NCI-H510A treated with DMSO at 0.1 percent for 48 hours (cell line): ENCODE measurements at regions not wholly inside any gene's neighbourhood (a gene's known extent, or its start where the extent isn't known, plus 50 kb on each side); places are given as distances from the start of the nearest gene placed in this dataset.
"Not testable (repeated sequence)": the region's sequence is repeated elsewhere in the genome, so short reads cannot be mapped to it uniquely, and the experiment has no call there.

Experiments used
- DNase-seq: peaks from one replicate; lab custom pipeline; 2025; lab: John Stamatoyannopoulos, UW

- DNase-seq = no peak
Observed at GRCh38 chr5:17690473-17690872, 56.2 kb downstream of the TAF11L14 start.

- no peak for DNase-seq
Observed at GRCh38 chr5:17691762-17692161, 57.5 kb downstream of the TAF11L14 start.

- DNase-seq = no peak
Observed at GRCh38 chr5:17694371-17694770, 60.1 kb downstream of the TAF11L14 start.

- no peak for DNase-seq
Observed at GRCh38 chr5:17694914-17695313, 60.7 kb downstream of the TAF11L14 start.

GRCh38 chr5:17696627-17697026 is 62.4 kb downstream of the TAF11L14 start:
- no peak for DNase-seq

GRCh38 chr5:17697671-17698070 is 63.4 kb downstream of the TAF11L14 start:
- DNase-seq = no peak

- DNase-seq = no peak
Observed at GRCh38 chr5:17709011-17709710, 74.9 kb downstream of the TAF11L14 start.

GRCh38 chr5:17713301-17713700 is 79.0 kb downstream of the TAF11L14 start:
- DNase-seq = no peak

GRCh38 chr5:17714186-17714585 is 79.9 kb downstream of the TAF11L14 start:
- DNase-seq = no peak

GRCh38 chr5:17719592-17719991 is 85.3 kb downstream of the TAF11L14 start:
- DNase-seq = no peak

GRCh38 chr5:17720071-17720470 is 85.8 kb downstream of the TAF11L14 start:
- no peak for DNase-seq

- DNase-seq = no peak
Observed at GRCh38 chr5:17723876-17724275, 89.6 kb downstream of the TAF11L14 start.

- DNase-seq = no peak
Observed at GRCh38 chr5:17727098-17727497, 92.8 kb downstream of the TAF11L14 start.

GRCh38 chr5:17730421-17730820 is 96.2 kb downstream of the TAF11L14 start:
- no peak for DNase-seq

GRCh38 chr5:17732351-17732923 is 98.2 kb downstream of the TAF11L14 start:
- DNase-seq = no peak

GRCh38 chr5:17734011-17734410 is 99.8 kb downstream of the TAF11L14 start:
- no peak for DNase-seq

- no peak for DNase-seq
Observed at GRCh38 chr5:17735761-17736160, 101.5 kb downstream of the TAF11L14 start.

GRCh38 chr5:17737092-17737491 is 102.8 kb downstream of the TAF11L14 start:
- no peak for DNase-seq

- DNase-seq = no peak
Observed at GRCh38 chr5:17738446-17738845, 104.2 kb downstream of the TAF11L14 start.

GRCh38 chr5:17743580-17744435 is 109.5 kb downstream of the TAF11L14 start:
- DNase-seq = no peak

- DNase-seq = no peak
Observed at GRCh38 chr5:17748201-17748600, 113.9 kb downstream of the TAF11L14 start.

- no peak for DNase-seq
Observed at GRCh38 chr5:17748941-17749340, 114.7 kb downstream of the TAF11L14 start.

- not testable (repeated sequence) for DNase-seq
Observed at GRCh38 chr5:17755406-17755805, 121.1 kb downstream of the TAF11L14 start.
